ENCODE measurements at regions not wholly inside any gene's neighbourhood (a gene's known extent, or its start where the extent isn't known, plus 50 kb on each side); places are given as distances from the start of the nearest gene placed in this dataset.
"Not testable (repeated sequence)": the region's sequence is repeated elsewhere in the genome, so short reads cannot be mapped to it uniquely, and the experiment has no call there.

- TF ChIP-seq POLR2A (IDR thresholded peaks at IDR 0.05; ENCODE audit: borderline replicate concordance, extremely low read depth, insufficient read depth, insufficient read length); CTCF (IDR thresholded peaks at IDR 0.05 in 2 of 3, conservative IDR thresholded peaks at IDR 0.05 in 1 of 3; ENCODE audit: borderline replicate concordance in 1 of 3, insufficient read depth in 1 of 3, low read depth in 2 of 3, low read length in 2 of 3); SRF (IDR thresholded peaks at IDR 0.05; ENCODE audit: low read depth); EZH2 (IDR thresholded peaks at IDR 0.05); REST (IDR thresholded peaks at IDR 0.05; ENCODE audit: low read depth); ZFX (IDR thresholded peaks at IDR 0.05); RAD21 (IDR thresholded peaks at IDR 0.05; ENCODE audit: low read depth); TCF7L2 (IDR thresholded peaks at IDR 0.05; ENCODE audit: borderline replicate concordance, extremely low read depth, insufficient read depth, insufficient read length); POLR2AphosphoS5 (IDR thresholded peaks at IDR 0.05; ENCODE audit: low read depth, low read length); EGR1 (IDR thresholded peaks at IDR 0.05; ENCODE audit: low read depth); SIN3A (IDR thresholded peaks at IDR 0.05; ENCODE audit: low read depth); ZBTB33 (IDR thresholded peaks at IDR 0.05; ENCODE audit: extremely low read depth, insufficient replicate concordance, low read length); MAX (IDR thresholded peaks at IDR 0.05): not testable (repeated sequence)
These were observed 1154.7 kb downstream of the FOXD4L5 start for GRCh38 chr9:64130325-64130724.
